Stomach smooth muscle (tissue), 2 donors: ENCODE measurements at regions not wholly inside any gene's neighbourhood (a gene's known extent, or its start where the extent isn't known, plus 50 kb on each side); places are given as distances from the start of the nearest gene placed in this dataset.

ENCODE experiments used
- H3K27ac ChIP-seq: one replicate; pipeline ENCODE4 v1.7.0; 2013; ENCODE audit warnings: mild to moderate bottlenecking, low read length, inconsistent platforms
- H3K27me3 ChIP-seq, 2 donors: one replicate each; pipeline ENCODE4 v1.7.0; 2013; ENCODE audit warnings: low read length in 2 of 2; ENCODE audit not compliant: insufficient read depth in 2 of 2, control insufficient read depth in 1 of 2
- H3K36me3 ChIP-seq, 2 donors: one replicate each; pipeline ENCODE4 v1.7.0; 2013; ENCODE audit warnings: low read length in 2 of 2; ENCODE audit not compliant: control insufficient read depth in 2 of 2, insufficient read depth in 2 of 2
- H3K4me1 ChIP-seq: one replicate; pipeline ENCODE4 v1.7.0; 2013; ENCODE audit warnings: low read length; ENCODE audit not compliant: control insufficient read depth, insufficient read depth
- H3K4me3 ChIP-seq, 2 donors: one replicate each; pipeline ENCODE4 v1.7.0; 2013; ENCODE audit warnings: low read length in 2 of 2
- H3K9ac ChIP-seq, 2 donors: one replicate each; pipeline ENCODE4 v1.7.0; 2013; ENCODE audit warnings: low read length in 2 of 2, mild to moderate bottlenecking in 1 of 2
- H3K9me3 ChIP-seq, 2 donors: one replicate each; pipeline ENCODE4 v1.7.0; 2013; ENCODE audit warnings: low read length in 2 of 2; ENCODE audit not compliant: control insufficient read depth in 2 of 2
- donor health status: healthy.
- donor health status: Pancreatic carcinoma.

- Histone ChIP-seq H3K9me3 (no peaks in the 10 kb centered on the region), H3K4me1 (no peaks in the 10 kb centered on the region), H3K27me3 (no peaks in the 10 kb centered on the region), H3K36me3 (no peaks in the 10 kb centered on the region), H3K27ac (no peak overlapping the region), H3K9ac (no peak overlapping the region), H3K4me3 (no peak overlapping the region)
These were observed 340.3 kb downstream of the CYRIA start for GRCh38 chr2:16325016-16325975.

DNA sequence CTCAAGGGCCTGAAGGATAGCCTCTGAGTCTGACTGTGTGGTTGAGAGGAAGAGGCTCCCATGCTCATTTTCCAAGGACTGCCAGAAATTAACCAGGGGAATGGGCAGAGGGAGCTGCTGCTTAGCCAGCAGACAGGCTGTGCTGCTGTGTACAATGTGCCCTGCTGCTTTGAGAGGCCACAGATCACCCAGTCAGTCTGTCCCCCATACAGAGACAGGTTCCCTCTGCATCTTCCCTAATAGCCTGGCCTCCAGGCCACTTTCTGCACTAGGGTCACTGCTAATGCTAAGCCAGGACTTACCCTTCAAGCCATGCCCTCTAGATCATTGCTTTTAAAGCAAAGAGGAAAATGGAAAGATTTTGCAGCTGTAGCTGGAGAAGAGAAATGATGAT lies 341.1 kb downstream of the CYRIA start:
- Histone ChIP-seq H3K27me3 (no peaks in the 10 kb centered on the region), H3K9ac (no peak overlapping the region), H3K36me3 (no peaks in the 10 kb centered on the region), H3K4me3 (no peak overlapping the region), H3K4me1 (no peaks in the 10 kb centered on the region), H3K27ac (no peak overlapping the region), H3K9me3 (no peaks in the 10 kb centered on the region)

- H3K4me1 ChIP-seq: no peaks in the 10 kb centered on the region
These were observed 341.8 kb downstream of the CYRIA start for GRCh38 chr2:16323551-16324543.

DNA sequence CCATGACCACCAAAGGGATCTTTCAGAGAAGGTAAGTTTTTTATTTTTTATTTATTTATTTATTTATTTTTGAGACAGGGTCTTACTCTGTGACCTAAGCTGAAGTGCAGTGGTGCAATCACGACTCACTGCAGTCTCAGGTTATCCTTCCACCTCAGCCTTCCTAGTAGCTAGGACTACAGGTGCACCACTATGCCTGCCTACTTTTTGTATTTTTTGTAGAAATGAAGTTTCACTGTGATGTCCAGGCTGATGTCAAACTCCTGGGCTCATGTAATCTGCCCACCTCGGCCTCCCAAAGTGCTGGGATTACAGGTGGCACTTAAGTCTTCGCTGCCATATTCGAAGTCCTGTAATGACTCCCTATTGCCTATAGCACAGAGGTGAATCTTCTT lies 342.5 kb downstream of the CYRIA start:
- H3K9ac ChIP-seq: no peak overlapping the region
- H3K4me3 ChIP-seq: no peak overlapping the region
- no peaks in the 10 kb centered on the region for H3K36me3 ChIP-seq
- no peaks in the 10 kb centered on the region for H3K9me3 ChIP-seq
- H3K27me3 ChIP-seq: no peaks in the 10 kb centered on the region
- no peaks in the 10 kb centered on the region for H3K4me1 ChIP-seq
- H3K27ac ChIP-seq: no peak overlapping the region

More at GRCh38 chr2:16323551-16324543, 341.8 kb downstream of the CYRIA start:
- no peak overlapping the region for H3K4me3 ChIP-seq
- no peaks in the 10 kb centered on the region for H3K9me3 ChIP-seq
- H3K27me3 ChIP-seq: no peaks in the 10 kb centered on the region
- no peak overlapping the region for H3K9ac ChIP-seq
- H3K36me3 ChIP-seq: no peaks in the 10 kb centered on the region
- no peak overlapping the region for H3K27ac ChIP-seq

DNA sequence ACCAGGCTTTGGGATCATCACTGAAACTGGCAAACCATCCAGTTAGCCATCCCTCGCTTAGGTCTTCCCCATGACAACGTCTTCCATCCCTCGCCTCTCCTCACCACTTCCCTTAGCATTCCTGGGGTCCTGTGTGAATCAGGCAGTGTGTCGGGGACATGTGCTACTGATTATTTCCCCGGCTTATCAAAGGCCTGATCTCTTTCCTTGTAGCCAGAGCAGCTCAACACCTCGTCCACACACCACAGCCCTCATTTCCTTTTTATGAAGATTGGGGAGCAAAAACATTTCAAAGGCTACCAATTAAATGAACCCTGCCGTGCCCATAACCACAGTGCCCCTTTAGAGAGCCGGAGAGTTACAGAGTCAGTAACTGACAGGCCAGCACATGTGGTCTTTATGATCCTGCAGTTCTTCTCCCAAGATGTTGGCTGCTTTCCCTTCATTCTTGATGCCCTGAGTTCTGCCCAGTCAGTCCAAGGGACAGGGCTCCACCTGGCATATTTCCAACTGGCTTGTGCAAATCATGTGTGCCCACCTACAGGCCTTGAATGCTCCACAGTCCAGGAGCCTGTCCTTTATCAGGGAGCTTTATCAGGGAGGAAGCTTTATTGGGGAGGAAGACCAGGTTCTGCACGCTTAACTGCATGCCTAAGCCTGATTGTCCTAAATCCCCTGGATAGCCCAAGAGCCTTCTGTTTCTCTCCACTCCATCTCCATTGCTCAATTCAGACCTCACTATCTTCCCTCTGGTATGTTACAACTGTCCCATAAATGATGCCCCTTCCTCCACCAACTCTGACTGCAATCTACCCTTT lies 343.1 kb downstream of the CYRIA start:
- Histone ChIP-seq H3K4me3 (no peak overlapping the region), H3K27ac (no peak overlapping the region), H3K9me3 (no peaks in the 10 kb centered on the region), H3K27me3 (no peaks in the 10 kb centered on the region), H3K36me3 (no peaks in the 10 kb centered on the region), H3K9ac (no peak overlapping the region), H3K4me1 (no peaks in the 10 kb centered on the region)

- H3K27ac ChIP-seq: no peak overlapping the region
- H3K4me1 ChIP-seq: no peaks in the 10 kb centered on the region
- H3K9ac ChIP-seq: no peak overlapping the region
- H3K9me3 ChIP-seq: no peaks in the 10 kb centered on the region
- H3K36me3 ChIP-seq: no peaks in the 10 kb centered on the region
- H3K27me3 ChIP-seq: no peaks in the 10 kb centered on the region
- no peak overlapping the region for H3K4me3 ChIP-seq
These were observed 343.8 kb downstream of the CYRIA start for GRCh38 chr2:16321872-16322271.

- Histone ChIP-seq H3K9ac (no peak overlapping the region), H3K36me3 (no peaks in the 10 kb centered on the region), H3K27ac (no peak overlapping the region)
These were observed 344.4 kb downstream of the CYRIA start for GRCh38 chr2:16321256-16321655.

GRCh38 chr2:16320716-16321115 lies 344.9 kb downstream of the CYRIA start:
- no peak overlapping the region for H3K4me3 ChIP-seq
- no peak overlapping the region for H3K9ac ChIP-seq
- no peaks in the 10 kb centered on the region for H3K36me3 ChIP-seq
- H3K27me3 ChIP-seq: no peaks in the 10 kb centered on the region
- no peak overlapping the region for H3K27ac ChIP-seq
- H3K9me3 ChIP-seq: no peaks in the 10 kb centered on the region
- H3K4me1 ChIP-seq: no peaks in the 10 kb centered on the region

More at GRCh38 chr2:16321256-16321655, 344.4 kb downstream of the CYRIA start:
- Histone ChIP-seq H3K4me1 (no peaks in the 10 kb centered on the region), H3K9me3 (no peaks in the 10 kb centered on the region), H3K27me3 (no peaks in the 10 kb centered on the region), H3K4me3 (no peak overlapping the region)

DNA sequence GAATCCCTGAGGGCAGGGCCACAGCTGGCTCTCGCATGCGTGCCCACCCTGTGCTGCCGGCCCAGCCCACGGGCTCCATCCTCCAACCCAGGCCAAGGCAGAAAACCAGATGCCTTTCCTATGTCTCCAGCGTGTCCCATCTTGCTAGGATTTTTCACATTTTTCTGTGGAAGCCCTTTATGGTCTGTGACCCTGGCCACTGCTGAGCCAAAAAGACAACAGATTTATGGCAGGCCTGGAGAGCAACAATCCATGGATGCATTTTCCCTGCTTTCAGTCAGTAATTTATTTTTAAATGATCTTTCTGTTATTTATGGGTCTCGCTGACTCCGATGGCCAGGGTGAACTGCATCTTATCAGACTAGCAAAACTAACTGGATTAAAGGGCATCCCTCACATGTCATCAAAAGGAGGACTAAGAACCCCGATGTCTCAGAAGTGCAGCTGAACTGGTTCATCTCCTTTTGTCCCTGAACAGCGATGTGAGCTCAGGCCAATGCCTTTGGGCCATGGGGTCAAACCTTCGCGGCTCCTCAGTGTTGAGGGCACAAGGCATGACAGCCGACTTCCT lies 346.0 kb downstream of the CYRIA start:
- Histone ChIP-seq H3K27ac (no peak overlapping the region), H3K27me3 (no peaks in the 10 kb centered on the region), H3K36me3 (no peaks in the 10 kb centered on the region), H3K4me1 (no peaks in the 10 kb centered on the region), H3K9ac (no peak overlapping the region), H3K9me3 (no peaks in the 10 kb centered on the region), H3K4me3 (no peak overlapping the region)
